Stimulated activated effector memory CD8-positive, alpha-beta T cell treated with anti-CD3 and anti-CD28 coated beads, Interleukin-12 subunit alpha, Interleukin-12 subunit beta, amount 100 ng/mL, for 72 hours (primary cell): ENCODE measurements at regions not wholly inside any gene's neighbourhood (a gene's known extent, or its start where the extent isn't known, plus 50 kb on each side); places are given as distances from the start of the nearest gene placed in this dataset.

Source experiments
- ATAC-seq: fragments of 150-1000 bp; cut with Tn5 transposase; 2 replicates; pipeline ENCODE4 v1.10.0; 2021
- DNase-seq, 2 donors: peaks; one replicate each; pipeline ENCODE4 v3.0.0; 2021 to 2022; ENCODE audit warnings: low spot score in 2 of 2
- H3K27ac Mint-ChIP-seq: one replicate; pipeline ENCODE4 v1.8.0; 2022; ENCODE audit warnings: mild to moderate bottlenecking, mixed read lengths
- H3K36me3 Mint-ChIP-seq: one replicate; pipeline ENCODE4 v1.8.0; 2022; ENCODE audit warnings: mild to moderate bottlenecking, mixed read lengths
- H3K4me1 Mint-ChIP-seq: one replicate; pipeline ENCODE4 v1.8.0; 2022; ENCODE audit warnings: mixed read lengths
- H3K4me3 Mint-ChIP-seq: one replicate; pipeline ENCODE4 v1.8.0; 2022; ENCODE audit warnings: mild to moderate bottlenecking, mixed read lengths
- H3K9me3 Mint-ChIP-seq: one replicate; pipeline ENCODE4 v1.8.0; 2022; ENCODE audit warnings: mixed read lengths

GRCh38 chr4:135605076-135605475 lies 1403.5 kb upstream of the PABPC4L start:
- Mint-ChIP-seq H3K36me3 (no peaks in the 10 kb centered on the region), H3K27ac (no peak overlapping the region), H3K4me1 (no peaks in the 10 kb centered on the region), H3K4me3 (no peak overlapping the region), H3K9me3 (peaks cover 5% of the 10 kb centered on the region)
- no peak for ATAC-seq
- DNase-seq = no peak

- DNase-seq (no peak), ATAC-seq (no peak)
- no peaks in the 10 kb centered on the region for H3K36me3 Mint-ChIP-seq
- no peaks in the 10 kb centered on the region for H3K4me1 Mint-ChIP-seq
- peaks cover 5% of the 10 kb centered on the region for H3K9me3 Mint-ChIP-seq
- H3K4me3 Mint-ChIP-seq = no peak overlapping the region
- H3K27ac Mint-ChIP-seq = no peak overlapping the region
Measured at GRCh38 chr4:135604531-135604930, 1402.9 kb upstream of the PABPC4L start.

- H3K9me3 Mint-ChIP-seq = peaks cover 7% of the 10 kb centered on the region
- no peaks in the 10 kb centered on the region for H3K36me3 Mint-ChIP-seq
- no peak overlapping the region for H3K4me3 Mint-ChIP-seq
- ATAC-seq (no peak), DNase-seq (no peak)
- no peak overlapping the region for H3K27ac Mint-ChIP-seq
- H3K4me1 Mint-ChIP-seq = no peaks in the 10 kb centered on the region
Measured at GRCh38 chr4:135601351-135601750, 1399.8 kb upstream of the PABPC4L start.

- Mint-ChIP-seq H3K4me1 (no peaks in the 10 kb centered on the region), H3K27ac (no peak overlapping the region), H3K36me3 (no peaks in the 10 kb centered on the region), H3K9me3 (peaks cover 19% of the 10 kb centered on the region), H3K4me3 (no peak overlapping the region)
- ATAC-seq = no peak
- DNase-seq = no peak
Measured at GRCh38 chr4:135598151-135598550, 1396.6 kb upstream of the PABPC4L start.

GRCh38 chr4:135594521-135594920 lies 1392.9 kb upstream of the PABPC4L start:
- H3K27ac Mint-ChIP-seq = no peak overlapping the region
- no peak for DNase-seq
- ATAC-seq = no peak
- H3K4me1 Mint-ChIP-seq = no peaks in the 10 kb centered on the region
- no peaks in the 10 kb centered on the region for H3K36me3 Mint-ChIP-seq
- no peak overlapping the region for H3K4me3 Mint-ChIP-seq
- peaks cover 33% of the 10 kb centered on the region for H3K9me3 Mint-ChIP-seq

- Mint-ChIP-seq H3K4me3 (no peak overlapping the region), H3K27ac (no peak overlapping the region), H3K9me3 (peaks cover 24% of the 10 kb centered on the region), H3K4me1 (no peaks in the 10 kb centered on the region), H3K36me3 (no peaks in the 10 kb centered on the region)
- no peak for ATAC-seq
- no peak for DNase-seq
Measured at GRCh38 chr4:135575041-135575440, 1373.5 kb upstream of the PABPC4L start.

GRCh38 chr4:135573251-135573650 lies 1371.7 kb upstream of the PABPC4L start:
- peaks cover 21% of the 10 kb centered on the region for H3K9me3 Mint-ChIP-seq
- H3K36me3 Mint-ChIP-seq = no peaks in the 10 kb centered on the region

GRCh38 chr4:135564090-135564489 lies 1362.5 kb upstream of the PABPC4L start:
- H3K36me3 Mint-ChIP-seq = no peaks in the 10 kb centered on the region
- no peak overlapping the region for H3K27ac Mint-ChIP-seq
- DNase-seq (no peak), ATAC-seq (no peak)
- H3K4me3 Mint-ChIP-seq = no peak overlapping the region
- no peaks in the 10 kb centered on the region for H3K4me1 Mint-ChIP-seq
- H3K9me3 Mint-ChIP-seq = peaks cover 11% of the 10 kb centered on the region

More at GRCh38 chr4:135573251-135573650, 1371.7 kb upstream of the PABPC4L start:
- no peak overlapping the region for H3K27ac Mint-ChIP-seq
- no peaks in the 10 kb centered on the region for H3K4me1 Mint-ChIP-seq
- H3K4me3 Mint-ChIP-seq = no peak overlapping the region
- ATAC-seq = no peak
- DNase-seq = no peak

GRCh38 chr4:135553213-135553612 lies 1351.6 kb upstream of the PABPC4L start:
- no peaks in the 10 kb centered on the region for H3K36me3 Mint-ChIP-seq
- no peaks in the 10 kb centered on the region for H3K4me1 Mint-ChIP-seq
- no peak for DNase-seq
- peaks cover 6% of the 10 kb centered on the region for H3K9me3 Mint-ChIP-seq
- H3K4me3 Mint-ChIP-seq = no peak overlapping the region
- no peak for ATAC-seq
- H3K27ac Mint-ChIP-seq = no peak overlapping the region

- no peak for ATAC-seq
- DNase-seq = no peak
- Mint-ChIP-seq H3K4me1 (no peaks in the 10 kb centered on the region), H3K9me3 (peaks cover 6% of the 10 kb centered on the region), H3K4me3 (no peak overlapping the region), H3K27ac (no peak overlapping the region), H3K36me3 (no peaks in the 10 kb centered on the region)
Measured at GRCh38 chr4:135552131-135552530, 1350.5 kb upstream of the PABPC4L start.

- H3K9me3 Mint-ChIP-seq = peaks cover 9% of the 10 kb centered on the region
- ATAC-seq (no peak), DNase-seq (no peak)
- no peak overlapping the region for H3K4me3 Mint-ChIP-seq
- no peaks in the 10 kb centered on the region for H3K36me3 Mint-ChIP-seq
- no peaks in the 10 kb centered on the region for H3K4me1 Mint-ChIP-seq
- H3K27ac Mint-ChIP-seq = no peak overlapping the region
Measured at GRCh38 chr4:135548711-135549110, 1347.1 kb upstream of the PABPC4L start.

- no peaks in the 10 kb centered on the region for H3K36me3 Mint-ChIP-seq
Measured at GRCh38 chr4:135545616-135546317, 1344.2 kb upstream of the PABPC4L start.

GRCh38 chr4:135538698-135539097 lies 1337.1 kb upstream of the PABPC4L start:
- Mint-ChIP-seq H3K27ac (no peak overlapping the region), H3K36me3 (no peaks in the 10 kb centered on the region), H3K9me3 (peaks cover 10% of the 10 kb centered on the region), H3K4me1 (no peaks in the 10 kb centered on the region), H3K4me3 (no peak overlapping the region)
- ATAC-seq (no peak), DNase-seq (no peak)

More at GRCh38 chr4:135545616-135546317, 1344.2 kb upstream of the PABPC4L start:
- Mint-ChIP-seq H3K4me1 (no peaks in the 10 kb centered on the region), H3K9me3 (peaks cover 6% of the 10 kb centered on the region), H3K4me3 (no peak overlapping the region), H3K27ac (no peak overlapping the region)
- DNase-seq (no peak), ATAC-seq (no peak)

- no peak for ATAC-seq
- Mint-ChIP-seq H3K27ac (no peak overlapping the region), H3K36me3 (no peaks in the 10 kb centered on the region), H3K4me3 (no peak overlapping the region), H3K4me1 (no peaks in the 10 kb centered on the region), H3K9me3 (peaks cover 9% of the 10 kb centered on the region)
- no peak for DNase-seq
Measured at GRCh38 chr4:135533053-135533452, 1331.5 kb upstream of the PABPC4L start.

- Mint-ChIP-seq H3K4me3 (no peak overlapping the region), H3K4me1 (no peaks in the 10 kb centered on the region), H3K36me3 (no peaks in the 10 kb centered on the region), H3K9me3 (peaks cover 9% of the 10 kb centered on the region), H3K27ac (no peak overlapping the region)
- DNase-seq = no peak
- ATAC-seq = no peak
Measured at GRCh38 chr4:135532132-135532531, 1330.5 kb upstream of the PABPC4L start.

- Mint-ChIP-seq H3K9me3 (peaks cover 13% of the 10 kb centered on the region), H3K4me1 (no peaks in the 10 kb centered on the region), H3K36me3 (no peaks in the 10 kb centered on the region), H3K27ac (no peak overlapping the region), H3K4me3 (no peak overlapping the region)
- DNase-seq (no peak), ATAC-seq (no peak)
Measured at GRCh38 chr4:135515295-135515694, 1313.7 kb upstream of the PABPC4L start.
